ENCODE measurements at regions not wholly inside any gene's neighbourhood (a gene's known extent, or its start where the extent isn't known, plus 50 kb on each side); places are given as distances from the start of the nearest gene placed in this dataset.

DNA sequence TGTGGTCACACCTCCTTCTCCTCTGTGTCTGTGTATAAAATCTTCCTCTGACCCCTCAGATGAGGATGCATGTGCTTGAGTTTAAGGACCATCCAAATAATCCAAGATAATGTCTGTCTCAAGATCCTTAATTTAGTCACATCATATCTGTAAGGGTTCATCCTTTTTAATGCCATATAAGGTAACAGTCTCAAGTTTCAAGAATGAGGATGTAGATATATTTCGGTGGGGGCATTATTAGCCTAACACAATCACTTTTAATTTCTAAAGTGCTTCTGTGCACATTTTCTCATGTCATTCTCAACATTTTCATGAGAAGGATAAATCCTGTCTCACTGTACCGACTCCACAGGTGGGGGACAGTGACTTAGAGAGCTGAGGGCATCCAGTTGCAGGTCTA is 235.3 kb downstream of the BUB3 start:
- Histone ChIP-seq H4K20me1 (ENCODE audit: low read depth) (no peaks in the 10 kb centered on the region), H3K4me1 (no peaks in the 10 kb centered on the region), H3K79me2 (ENCODE audit: low read depth) (no peaks in the 10 kb centered on the region), H3K4me3 (no peak overlapping the region), H3F3A (ENCODE audit: low read depth) (no peaks in the 10 kb centered on the region), H3K9me3 (ENCODE audit: low read depth) (peaks cover 7% of the 10 kb centered on the region), H3K9ac (no peak overlapping the region), H2AFZ (replicated peaks) (no peak overlapping the region), H3K27me3 (no peaks in the 10 kb centered on the region), H3K36me3 (no peaks in the 10 kb centered on the region), H3K27ac (no peak overlapping the region), H3K4me2 (no peak overlapping the region)
- Mint-ChIP-seq H3K9me3 (peaks cover 23% of the 10 kb centered on the region), H3K27me3 (ENCODE audit: insufficient read depth, low read depth) (no peaks in the 10 kb centered on the region), H3K4me3 (no peak overlapping the region), H3K27ac (no peak overlapping the region), H3K4me1 (no peaks in the 10 kb centered on the region), H3K36me3 (no peaks in the 10 kb centered on the region)
- TF ChIP-seq, protein P1, sequence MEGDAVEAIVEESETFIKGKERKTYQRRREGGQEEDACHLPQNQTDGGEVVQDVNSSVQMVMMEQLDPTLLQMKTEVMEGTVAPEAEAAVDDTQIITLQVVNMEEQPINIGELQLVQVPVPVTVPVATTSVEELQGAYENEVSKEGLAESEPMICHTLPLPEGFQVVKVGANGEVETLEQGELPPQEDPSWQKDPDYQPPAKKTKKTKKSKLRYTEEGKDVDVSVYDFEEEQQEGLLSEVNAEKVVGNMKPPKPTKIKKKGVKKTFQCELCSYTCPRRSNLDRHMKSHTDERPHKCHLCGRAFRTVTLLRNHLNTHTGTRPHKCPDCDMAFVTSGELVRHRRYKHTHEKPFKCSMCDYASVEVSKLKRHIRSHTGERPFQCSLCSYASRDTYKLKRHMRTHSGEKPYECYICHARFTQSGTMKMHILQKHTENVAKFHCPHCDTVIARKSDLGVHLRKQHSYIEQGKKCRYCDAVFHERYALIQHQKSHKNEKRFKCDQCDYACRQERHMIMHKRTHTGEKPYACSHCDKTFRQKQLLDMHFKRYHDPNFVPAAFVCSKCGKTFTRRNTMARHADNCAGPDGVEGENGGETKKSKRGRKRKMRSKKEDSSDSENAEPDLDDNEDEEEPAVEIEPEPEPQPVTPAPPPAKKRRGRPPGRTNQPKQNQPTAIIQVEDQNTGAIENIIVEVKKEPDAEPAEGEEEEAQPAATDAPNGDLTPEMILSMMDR (IDR thresholded peaks at IDR 0.05), result no peak
- TF ChIP-seq EZH2 (IDR thresholded peaks at IDR 0.05), result no peak
- no peak for TF ChIP-seq EZH2phosphoT487 (IDR thresholded peaks at IDR 0.05)
- no peak for DNase-seq (ENCODE audit: low spot score)

DNA sequence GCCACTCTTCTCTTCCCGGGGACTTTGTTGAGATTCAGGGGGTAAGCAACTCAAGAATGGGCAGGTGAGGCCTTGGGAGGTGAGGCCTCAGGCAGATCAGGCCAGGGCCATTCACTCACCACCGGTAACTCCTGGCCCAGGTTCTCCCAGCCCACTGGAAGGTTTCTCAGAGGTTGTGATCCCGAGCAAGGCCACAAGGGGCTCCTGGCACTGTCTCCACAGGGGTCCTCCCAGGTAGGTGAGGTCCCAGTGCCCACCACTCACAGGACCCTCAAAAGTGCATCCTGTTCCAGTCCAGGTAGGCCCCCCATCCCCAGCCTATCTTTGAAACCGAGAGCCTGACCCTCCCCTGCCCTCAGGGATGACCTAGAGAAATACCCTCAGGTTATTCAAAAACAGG is 236.1 kb downstream of the BUB3 start:
- peaks cover 23% of the 10 kb centered on the region for H3K9me3 Mint-ChIP-seq
- no peak for DNase-seq (ENCODE audit: low spot score)
- H3K4me3 Mint-ChIP-seq, result no peak overlapping the region
- Histone ChIP-seq H2AFZ (replicated peaks) (no peak overlapping the region), H3K27ac (no peak overlapping the region), H3K4me1 (no peaks in the 10 kb centered on the region), H3K27me3 (no peaks in the 10 kb centered on the region), H3K79me2 (ENCODE audit: low read depth) (no peaks in the 10 kb centered on the region), H3K9me3 (ENCODE audit: low read depth) (peaks cover 7% of the 10 kb centered on the region), H3K9ac (no peak overlapping the region), H3K4me2 (no peak overlapping the region), H3F3A (ENCODE audit: low read depth) (no peaks in the 10 kb centered on the region), H3K36me3 (no peaks in the 10 kb centered on the region), H4K20me1 (ENCODE audit: low read depth) (no peaks in the 10 kb centered on the region), H3K4me3 (no peak overlapping the region)
- no peak overlapping the region for H3K27ac Mint-ChIP-seq
- no peaks in the 10 kb centered on the region for H3K27me3 Mint-ChIP-seq (ENCODE audit: insufficient read depth, low read depth)
- no peaks in the 10 kb centered on the region for H3K36me3 Mint-ChIP-seq
- H3K4me1 Mint-ChIP-seq, result no peaks in the 10 kb centered on the region
- no peak for TF ChIP-seq EZH2phosphoT487 (IDR thresholded peaks at IDR 0.05)
- TF ChIP-seq, protein P1 (IDR thresholded peaks at IDR 0.05), result no peak

- no peaks in the 10 kb centered on the region for H3K36me3 ChIP-seq
- H3K4me1 ChIP-seq, result no peaks in the 10 kb centered on the region
- no peaks in the 10 kb centered on the region for H3K27me3 Mint-ChIP-seq (ENCODE audit: insufficient read depth, low read depth)
- TF ChIP-seq, protein P1 (IDR thresholded peaks at IDR 0.05), result no peak
- H3K4me2 ChIP-seq, result no peak overlapping the region
- H3K9ac ChIP-seq, result no peak overlapping the region
- no peak overlapping the region for H3K4me3 ChIP-seq
- no peak overlapping the region for H2AFZ ChIP-seq (replicated peaks)
- peaks cover 7% of the 10 kb centered on the region for H3K9me3 ChIP-seq (ENCODE audit: low read depth)
- H4K20me1 ChIP-seq (ENCODE audit: low read depth), result no peaks in the 10 kb centered on the region
- peaks cover 22% of the 10 kb centered on the region for H3K9me3 Mint-ChIP-seq
- no peaks in the 10 kb centered on the region for H3K27me3 ChIP-seq
- no peak overlapping the region for H3K4me3 Mint-ChIP-seq
- no peak overlapping the region for H3K27ac Mint-ChIP-seq
- H3K27ac ChIP-seq, result no peak overlapping the region
- H3K36me3 Mint-ChIP-seq, result no peaks in the 10 kb centered on the region
- no peak for DNase-seq (ENCODE audit: low spot score)
- H3K79me2 ChIP-seq (ENCODE audit: low read depth), result no peaks in the 10 kb centered on the region
- no peaks in the 10 kb centered on the region for H3K4me1 Mint-ChIP-seq
- H3F3A ChIP-seq (ENCODE audit: low read depth), result no peaks in the 10 kb centered on the region
Measured at GRCh38 chr10:123390874-123391273, 236.7 kb downstream of the BUB3 start.

Data from neural progenitor cell (in vitro differentiated cells).